ENCODE measurements at regions not wholly inside any gene's neighbourhood (a gene's known extent, or its start where the extent isn't known, plus 50 kb on each side); places are given as distances from the start of the nearest gene placed in this dataset.

DNA sequence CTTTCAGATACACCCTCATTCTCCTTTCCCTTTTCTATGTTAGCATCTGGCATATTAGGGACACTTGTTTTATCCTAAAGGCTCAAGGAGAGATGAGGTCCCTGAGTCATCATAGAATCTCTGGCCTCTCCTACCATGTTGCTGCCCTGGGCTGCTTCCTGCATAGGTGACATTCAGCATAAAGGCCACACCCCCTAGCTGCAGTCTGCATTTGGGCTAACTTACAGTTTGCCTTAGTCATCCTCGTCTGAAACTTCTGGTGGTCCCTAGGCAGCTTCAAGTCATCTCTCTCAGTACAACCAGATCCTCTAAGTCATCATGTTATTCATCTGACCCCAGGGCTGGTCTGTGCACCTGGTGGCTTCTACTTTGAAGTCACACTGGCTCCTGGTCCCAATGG lies 982.7 kb upstream of the NR2F2 start:
- TF ChIP-seq EZH2phosphoT487 (IDR thresholded peaks at IDR 0.05; ENCODE audit: insufficient read depth, low read depth) (no peak), EZH2 (IDR thresholded peaks at IDR 0.05; ENCODE audit: insufficient read depth, poor library complexity, severe bottlenecking) (no peak)

Data from GM23248 (cell line).